8988T (cell line): ENCODE measurements at regions not wholly inside any gene's neighbourhood (a gene's known extent, or its start where the extent isn't known, plus 50 kb on each side); places are given as distances from the start of the nearest gene placed in this dataset.
"Not testable (repeated sequence)": the region's sequence is repeated elsewhere in the genome, so short reads cannot be mapped to it uniquely, and the experiment has no call there.

ENCODE experiments used
- DNase-seq: peaks from one replicate; pipeline ENCODE4 v3.0.0; 2011

GRCh38 chr4:154164931-154165839, 326.4 kb downstream of the DCHS2 start:
- no peak for DNase-seq

- no peak for DNase-seq
These were observed 330.9 kb downstream of the DCHS2 start for GRCh38 chr4:154160519-154161301.

GRCh38 chr4:154158361-154159155, 333.0 kb downstream of the DCHS2 start:
- DNase-seq: no peak

- DNase-seq: no peak
These were observed 339.1 kb downstream of the DCHS2 start for GRCh38 chr4:154152546-154152945.

- not testable (repeated sequence) for DNase-seq
These were observed 342.4 kb downstream of the DCHS2 start for GRCh38 chr4:154149236-154149635.

GRCh38 chr4:154143720-154144119, 347.9 kb downstream of the DCHS2 start:
- no peak for DNase-seq

- no peak for DNase-seq
These were observed 348.9 kb downstream of the DCHS2 start for GRCh38 chr4:154142664-154143063.

GRCh38 chr4:154140869-154141268, 350.7 kb downstream of the DCHS2 start:
- DNase-seq: no peak

- no peak for DNase-seq
These were observed 348.5 kb upstream of the SFRP2 start for GRCh38 chr4:154137320-154137905.

GRCh38 chr4:154135576-154135975, 346.7 kb upstream of the SFRP2 start:
- no peak for DNase-seq

- DNase-seq: no peak
These were observed 343.5 kb upstream of the SFRP2 start for GRCh38 chr4:154132406-154132805.

- DNase-seq: no peak
These were observed 337.4 kb upstream of the SFRP2 start for GRCh38 chr4:154126276-154126675.

GRCh38 chr4:154125340-154125739, 336.5 kb upstream of the SFRP2 start:
- DNase-seq: no peak

- DNase-seq: no peak
These were observed 335.8 kb upstream of the SFRP2 start for GRCh38 chr4:154124539-154125255.

- DNase-seq: no peak
These were observed 335.0 kb upstream of the SFRP2 start for GRCh38 chr4:154123897-154124296.

GRCh38 chr4:154120690-154121345, 331.9 kb upstream of the SFRP2 start:
- no peak for DNase-seq

- no peak for DNase-seq
These were observed 331.3 kb upstream of the SFRP2 start for GRCh38 chr4:154120006-154120676.

GRCh38 chr4:154119317-154119716, 330.4 kb upstream of the SFRP2 start:
- DNase-seq: no peak

GRCh38 chr4:154117726-154118125, 328.8 kb upstream of the SFRP2 start:
- DNase-seq: not testable (repeated sequence)

GRCh38 chr4:154107337-154107736, 318.5 kb upstream of the SFRP2 start:
- no peak for DNase-seq

- DNase-seq: no peak
These were observed 299.9 kb upstream of the SFRP2 start for GRCh38 chr4:154088741-154089140.
